Gastrocnemius medialis (tissue), 4 donors: ENCODE measurements at regions not wholly inside any gene's neighbourhood (a gene's known extent, or its start where the extent isn't known, plus 50 kb on each side); places are given as distances from the start of the nearest gene placed in this dataset.

ENCODE experiments used
- POLR2A ChIP-seq, 2 donors: fragments of 450-650 bp; IDR thresholded peaks; one replicate each; pipeline ENCODE4 v1.6.1; 2017; ENCODE audit warnings: antibody characterized with exemption in 2 of 2, mild to moderate bottlenecking in 2 of 2, moderate library complexity in 2 of 2
- TF ChIP-seq, protein P1 (sequence below), 5 experiments: fragments of 450-650 bp in 3 of 5; fragments of 200-600 bp in 2 of 5; sonication (generic) in 2 of 5; IDR thresholded peaks in 4 of 5; conservative IDR thresholded peaks in 1 of 5; 1 replicate in 4 of 5; 2 replicates in 1 of 5; pipeline ENCODE4 v1.5.1; 2016 to 2019; ENCODE audit warnings: antibody characterized with exemption in 5 of 5, mild to moderate bottlenecking in 3 of 5, moderate library complexity in 3 of 5

DNA sequence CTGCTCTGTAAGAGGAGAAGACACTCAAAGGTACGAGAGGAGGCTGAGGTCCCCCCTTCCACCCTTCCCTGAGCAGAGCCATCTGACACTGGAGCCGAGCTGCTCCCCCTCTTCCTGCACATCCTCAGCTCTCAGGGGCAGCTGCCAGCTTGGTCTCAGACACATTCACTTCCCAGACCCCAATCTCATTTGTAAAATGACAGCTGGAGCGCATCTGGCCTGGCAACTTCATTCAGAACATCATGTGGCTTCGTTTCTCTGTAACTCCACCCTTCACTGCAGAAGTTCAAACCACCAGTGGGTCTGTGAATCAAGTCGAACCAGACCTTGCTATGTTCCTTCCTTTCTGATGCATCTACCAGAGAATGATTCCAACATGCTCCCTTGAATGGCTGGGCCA, 145.6 kb upstream of the CDH4 start:
- TF ChIP-seq, protein P1, sequence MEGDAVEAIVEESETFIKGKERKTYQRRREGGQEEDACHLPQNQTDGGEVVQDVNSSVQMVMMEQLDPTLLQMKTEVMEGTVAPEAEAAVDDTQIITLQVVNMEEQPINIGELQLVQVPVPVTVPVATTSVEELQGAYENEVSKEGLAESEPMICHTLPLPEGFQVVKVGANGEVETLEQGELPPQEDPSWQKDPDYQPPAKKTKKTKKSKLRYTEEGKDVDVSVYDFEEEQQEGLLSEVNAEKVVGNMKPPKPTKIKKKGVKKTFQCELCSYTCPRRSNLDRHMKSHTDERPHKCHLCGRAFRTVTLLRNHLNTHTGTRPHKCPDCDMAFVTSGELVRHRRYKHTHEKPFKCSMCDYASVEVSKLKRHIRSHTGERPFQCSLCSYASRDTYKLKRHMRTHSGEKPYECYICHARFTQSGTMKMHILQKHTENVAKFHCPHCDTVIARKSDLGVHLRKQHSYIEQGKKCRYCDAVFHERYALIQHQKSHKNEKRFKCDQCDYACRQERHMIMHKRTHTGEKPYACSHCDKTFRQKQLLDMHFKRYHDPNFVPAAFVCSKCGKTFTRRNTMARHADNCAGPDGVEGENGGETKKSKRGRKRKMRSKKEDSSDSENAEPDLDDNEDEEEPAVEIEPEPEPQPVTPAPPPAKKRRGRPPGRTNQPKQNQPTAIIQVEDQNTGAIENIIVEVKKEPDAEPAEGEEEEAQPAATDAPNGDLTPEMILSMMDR (IDR thresholded peaks at IDR 0.05 in 4 of 5, conservative IDR thresholded peaks at IDR 0.05 in 1 of 5): no peak
- TF ChIP-seq POLR2A (IDR thresholded peaks at IDR 0.05): no peak
